GM18867 (cell line): ENCODE measurements at regions not wholly inside any gene's neighbourhood (a gene's known extent, or its start where the extent isn't known, plus 50 kb on each side); places are given as distances from the start of the nearest gene placed in this dataset.
"Not testable (repeated sequence)": the region's sequence is repeated elsewhere in the genome, so short reads cannot be mapped to it uniquely, and the experiment has no call there.

Experiments
- ATAC-seq: cut with Tn5 transposase; IDR thresholded peaks from one replicate; pipeline ENCODE4 v1.9.1; 2021; ENCODE audit warnings: mild to moderate bottlenecking, moderate library complexity; ENCODE audit not compliant: unreplicated experiment

- no peak for ATAC-seq
Observed at GRCh38 chr13:56735537-56735942, 405.2 kb upstream of the PRR20A start.

GRCh38 chr13:56736966-56737365, 403.8 kb upstream of the PRR20A start:
- ATAC-seq: no peak

GRCh38 chr13:56752636-56753035, 388.1 kb upstream of the PRR20A start:
- ATAC-seq: no peak

GRCh38 chr13:56755181-56755935, 385.4 kb upstream of the PRR20A start:
- ATAC-seq: no peak

GRCh38 chr13:56763333-56763732, 377.4 kb upstream of the PRR20A start:
- not testable (repeated sequence) for ATAC-seq

- ATAC-seq: no peak
Observed at GRCh38 chr13:56773148-56773547, 367.6 kb upstream of the PRR20A start.

- ATAC-seq: no peak
Observed at GRCh38 chr13:56789527-56789926, 351.2 kb upstream of the PRR20A start.

GRCh38 chr13:56837161-56837560, 303.6 kb upstream of the PRR20A start:
- no peak for ATAC-seq

- no peak for ATAC-seq
Observed at GRCh38 chr13:56850852-56851251, 289.9 kb upstream of the PRR20A start.

GRCh38 chr13:56861476-56861875, 279.2 kb upstream of the PRR20A start:
- no peak for ATAC-seq

GRCh38 chr13:56864451-56864850, 276.3 kb upstream of the PRR20A start:
- no peak for ATAC-seq

GRCh38 chr13:56865416-56865815, 275.3 kb upstream of the PRR20A start:
- no peak for ATAC-seq

- ATAC-seq: no peak
Observed at GRCh38 chr13:56869671-56870070, 271.0 kb upstream of the PRR20A start.

- ATAC-seq: no peak
Observed at GRCh38 chr13:56886398-56886797, 254.3 kb upstream of the PRR20A start.

- no peak for ATAC-seq
Observed at GRCh38 chr13:56888455-56888854, 252.3 kb upstream of the PRR20A start.

- ATAC-seq: no peak
Observed at GRCh38 chr13:56893843-56894242, 246.9 kb upstream of the PRR20A start.

GRCh38 chr13:56900549-56901279, 240.0 kb upstream of the PRR20A start:
- ATAC-seq: no peak

- no peak for ATAC-seq
Observed at GRCh38 chr13:56902276-56902675, 238.4 kb upstream of the PRR20A start.

- ATAC-seq: no peak
Observed at GRCh38 chr13:56903710-56904282, 236.9 kb upstream of the PRR20A start.

- ATAC-seq: no peak
Observed at GRCh38 chr13:56906909-56907308, 233.8 kb upstream of the PRR20A start.

GRCh38 chr13:56907766-56908165, 233.0 kb upstream of the PRR20A start:
- ATAC-seq: no peak
